GM21529 (cell line): ENCODE measurements at regions not wholly inside any gene's neighbourhood (a gene's known extent, or its start where the extent isn't known, plus 50 kb on each side); places are given as distances from the start of the nearest gene placed in this dataset.
"Not testable (repeated sequence)": the region's sequence is repeated elsewhere in the genome, so short reads cannot be mapped to it uniquely, and the experiment has no call there.

Experiments
- ATAC-seq: cut with Tn5 transposase; IDR thresholded peaks from one replicate; pipeline ENCODE4 v1.9.1; 2021; ENCODE audit not compliant: unreplicated experiment

- ATAC-seq: no peak
Measured at GRCh38 chr6:112851146-112851545, 504.0 kb downstream of the RFPL4B start.

- no peak for ATAC-seq
Measured at GRCh38 chr6:112853162-112853561, 506.0 kb downstream of the RFPL4B start.

GRCh38 chr6:112863753-112864152 lies 516.6 kb downstream of the RFPL4B start:
- ATAC-seq: no peak

- ATAC-seq: no peak
Measured at GRCh38 chr6:112865131-112865530, 518.0 kb downstream of the RFPL4B start.

- no peak for ATAC-seq
Measured at GRCh38 chr6:112874881-112875280, 527.8 kb downstream of the RFPL4B start.

GRCh38 chr6:112877134-112878100 lies 530.3 kb downstream of the RFPL4B start:
- ATAC-seq: no peak

- ATAC-seq: peak; percentile 88
Measured at GRCh38 chr6:112879920-112880413, 532.8 kb downstream of the RFPL4B start.

- no peak for ATAC-seq
Measured at GRCh38 chr6:112881027-112881426, 533.9 kb downstream of the RFPL4B start.

- ATAC-seq: no peak
Measured at GRCh38 chr6:112881828-112882780, 535.0 kb downstream of the RFPL4B start.

GRCh38 chr6:112883095-112883494 lies 536.0 kb downstream of the RFPL4B start:
- no peak for ATAC-seq

- ATAC-seq: no peak
Measured at GRCh38 chr6:112886415-112886814, 539.3 kb downstream of the RFPL4B start.

- not testable (repeated sequence) for ATAC-seq
Measured at GRCh38 chr6:112887424-112887823, 540.3 kb downstream of the RFPL4B start.

GRCh38 chr6:112899541-112899940 lies 552.4 kb downstream of the RFPL4B start:
- ATAC-seq: no peak

- no peak for ATAC-seq
Measured at GRCh38 chr6:112903361-112903760, 556.2 kb downstream of the RFPL4B start.

GRCh38 chr6:112906726-112907125 lies 559.6 kb downstream of the RFPL4B start:
- ATAC-seq: no peak

GRCh38 chr6:112909781-112910180 lies 562.7 kb downstream of the RFPL4B start:
- ATAC-seq: no peak

GRCh38 chr6:112910256-112910655 lies 563.1 kb downstream of the RFPL4B start:
- no peak for ATAC-seq

GRCh38 chr6:112911959-112912358 lies 564.8 kb downstream of the RFPL4B start:
- no peak for ATAC-seq

GRCh38 chr6:112912416-112913101 lies 565.4 kb downstream of the RFPL4B start:
- no peak for ATAC-seq

- ATAC-seq: not testable (repeated sequence)
Measured at GRCh38 chr6:112919744-112920143, 572.6 kb downstream of the RFPL4B start.

- ATAC-seq: no peak
Measured at GRCh38 chr6:112920994-112921393, 573.9 kb downstream of the RFPL4B start.
